NCI-H128 (cell line): ENCODE measurements at regions not wholly inside any gene's neighbourhood (a gene's known extent, or its start where the extent isn't known, plus 50 kb on each side); places are given as distances from the start of the nearest gene placed in this dataset.
"Not testable (repeated sequence)": the region's sequence is repeated elsewhere in the genome, so short reads cannot be mapped to it uniquely, and the experiment has no call there.

Experiments used
- DNase-seq: peaks from one replicate; lab custom pipeline; 2025; ENCODE audit not compliant: unreplicated experiment; lab: John Stamatoyannopoulos, UW

GRCh38 chr21:15199414-15200383 is 134.9 kb upstream of the NRIP1 start:
- no peak for DNase-seq

GRCh38 chr21:15203740-15204139 is 138.9 kb upstream of the NRIP1 start:
- no peak for DNase-seq

DNA sequence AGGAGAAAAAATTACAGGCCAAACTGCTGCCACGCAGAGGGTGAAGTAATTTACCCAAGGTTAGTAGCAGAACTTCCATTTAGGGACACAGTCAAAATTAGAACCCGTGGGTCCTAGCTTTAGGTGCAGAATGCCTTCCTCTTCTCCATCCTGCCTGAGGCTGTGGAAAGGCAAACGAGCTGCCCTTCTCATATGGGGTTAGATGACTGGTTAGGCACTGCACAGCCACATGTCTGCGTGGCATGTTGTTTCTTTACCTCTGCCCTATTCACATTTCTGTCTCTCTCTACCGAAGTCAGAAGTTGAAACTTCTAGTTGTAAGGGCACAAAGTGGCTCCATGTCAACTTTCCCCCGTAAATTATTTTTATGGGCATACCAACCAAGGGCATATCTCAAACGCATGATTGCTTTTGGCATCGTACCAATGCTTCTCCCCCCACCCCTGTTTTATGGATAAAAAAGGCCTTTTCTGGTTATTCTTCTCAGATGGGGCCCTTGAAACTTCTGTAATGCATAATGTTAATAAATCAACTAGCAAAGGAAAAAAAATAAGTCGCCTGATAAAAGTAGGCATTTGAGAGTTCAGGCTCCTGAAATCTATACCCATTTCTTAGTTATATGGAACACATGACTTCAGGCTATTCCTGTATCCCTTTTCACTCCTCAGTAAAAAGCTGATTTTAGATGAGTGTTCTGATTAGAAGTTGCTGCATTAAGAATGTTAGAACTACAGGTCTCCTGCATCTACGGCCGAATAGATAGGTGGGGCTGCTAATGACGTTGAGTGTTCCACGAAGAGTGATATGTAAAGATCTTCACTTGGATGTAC is 139.6 kb upstream of the NRIP1 start:
- no peak for DNase-seq

DNA sequence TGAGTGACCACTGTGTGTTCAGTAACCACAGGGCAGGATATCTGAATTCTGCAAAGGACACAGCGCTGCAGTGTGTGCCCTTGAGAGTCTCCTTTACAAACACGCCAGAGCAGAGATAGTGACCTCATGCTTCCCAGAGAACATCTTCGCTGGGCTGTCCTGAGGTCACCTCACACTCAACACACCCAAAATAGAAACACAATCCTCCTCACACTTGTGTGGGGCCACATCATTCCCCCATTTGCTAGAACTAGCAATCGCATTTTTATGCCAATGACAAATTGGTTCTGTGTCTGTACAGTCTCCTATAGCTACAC is 140.1 kb upstream of the NRIP1 start:
- no peak for DNase-seq

DNA sequence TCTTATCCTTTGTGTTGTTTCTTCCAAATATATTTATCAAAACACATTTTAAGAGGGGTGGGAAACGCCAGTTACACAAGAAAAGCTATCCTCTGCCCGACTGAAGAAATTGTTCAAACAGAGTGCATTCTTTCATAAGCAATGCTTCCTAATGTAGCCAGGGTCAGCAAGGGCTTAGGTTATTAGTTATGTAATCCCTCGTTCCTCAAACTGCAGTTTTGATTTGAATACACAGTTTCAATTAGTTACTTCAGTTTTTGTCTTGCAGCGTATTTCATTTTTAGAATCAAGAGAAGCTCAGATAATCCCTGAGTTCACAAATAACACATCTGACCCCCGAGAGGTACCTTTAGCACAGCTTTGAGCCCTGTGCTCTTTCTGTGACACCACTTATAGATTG is 141.7 kb upstream of the NRIP1 start:
- DNase-seq = no peak

DNA sequence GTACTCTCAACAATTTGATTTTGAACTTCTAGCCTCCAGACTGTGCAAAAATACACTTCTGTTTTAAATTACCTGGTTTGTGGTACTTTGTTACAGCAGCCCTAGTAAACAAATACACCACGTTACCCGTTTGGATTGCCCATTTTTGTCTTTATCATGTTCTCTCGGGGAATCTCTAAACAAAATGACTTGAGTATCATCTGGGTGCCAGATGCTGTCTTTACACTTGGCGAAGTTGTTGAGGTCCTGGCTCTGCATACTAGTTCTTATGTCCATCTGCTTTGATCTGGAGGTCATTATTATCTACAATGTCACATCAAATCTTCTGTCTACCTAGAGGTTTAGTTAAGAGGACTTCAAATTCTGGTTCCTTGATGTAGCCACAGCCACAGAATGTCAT is 142.4 kb upstream of the NRIP1 start:
- no peak for DNase-seq

- no peak for DNase-seq
Observed at GRCh38 chr21:15207635-15208370, 143.0 kb upstream of the NRIP1 start.

DNA sequence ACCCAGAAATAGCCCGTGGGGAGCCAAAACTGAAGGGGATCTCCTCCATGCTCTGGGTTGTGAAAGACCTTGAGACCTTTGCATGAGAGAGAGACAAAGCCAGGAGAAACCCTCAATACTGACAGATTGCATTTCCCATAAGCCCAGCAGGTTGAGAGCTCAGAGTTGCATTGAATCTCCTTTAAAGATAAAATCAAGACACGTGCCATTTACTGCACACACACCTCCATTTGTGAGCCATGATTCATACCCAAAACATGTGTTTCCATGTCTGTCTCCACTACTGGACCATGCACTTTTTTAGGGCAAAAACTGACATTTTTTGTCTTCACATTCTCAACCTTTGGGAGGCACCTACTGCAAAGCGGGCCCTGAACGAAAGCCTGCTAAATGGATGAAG is 144.0 kb upstream of the NRIP1 start:
- DNase-seq = no peak

DNA sequence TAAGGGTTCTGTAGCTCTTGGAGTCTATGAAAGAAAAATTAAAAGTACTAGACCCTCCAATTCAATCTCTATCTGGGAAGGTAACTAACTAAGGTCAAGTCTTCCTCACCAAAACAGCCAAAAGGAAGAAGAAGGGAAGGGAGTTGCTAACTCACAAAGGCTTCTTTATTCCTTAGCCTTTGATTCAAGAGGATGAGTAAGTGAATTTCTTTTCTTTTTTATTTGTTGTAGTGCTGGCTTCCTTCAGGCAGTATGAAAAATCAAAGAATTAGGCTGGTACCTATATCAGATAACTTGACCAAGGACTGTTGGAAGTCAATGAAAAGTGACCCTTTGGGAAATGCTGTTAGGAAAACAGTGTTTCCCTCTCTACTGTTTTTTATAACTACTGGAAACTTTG is 144.4 kb upstream of the NRIP1 start:
- DNase-seq = no peak

GRCh38 chr21:15210235-15210678 is 145.5 kb upstream of the NRIP1 start:
- no peak for DNase-seq

DNA sequence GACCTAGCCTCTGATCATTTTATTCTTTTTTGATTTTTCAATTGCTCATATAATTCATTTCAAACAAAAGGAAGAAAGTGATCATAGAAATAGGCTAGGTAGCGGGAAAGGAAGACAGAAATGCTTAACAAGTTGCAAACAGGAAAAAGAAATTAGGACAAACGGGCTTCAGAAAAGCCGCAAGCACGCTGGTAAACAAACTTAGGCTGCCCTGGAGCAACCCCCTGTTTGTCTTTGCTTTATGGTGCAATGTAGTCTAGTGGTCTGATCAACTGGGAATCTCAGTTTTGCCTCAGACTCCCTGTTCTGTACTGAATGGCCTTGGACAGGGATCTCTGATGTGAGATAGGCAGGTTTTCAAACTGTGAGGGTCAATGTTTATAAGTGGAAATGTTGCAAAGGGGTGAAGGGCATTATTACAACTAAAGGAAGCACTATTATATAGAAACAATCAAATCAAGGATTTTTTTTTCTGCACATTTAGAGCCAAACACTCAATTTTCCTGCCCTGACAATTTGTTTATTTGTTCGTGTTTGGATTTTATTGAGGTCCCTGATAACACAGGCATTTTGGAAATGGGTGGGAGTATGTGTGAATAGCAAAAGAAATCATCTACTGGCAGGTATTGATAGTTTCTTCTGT is 146.8 kb upstream of the NRIP1 start:
- DNase-seq = no peak

DNA sequence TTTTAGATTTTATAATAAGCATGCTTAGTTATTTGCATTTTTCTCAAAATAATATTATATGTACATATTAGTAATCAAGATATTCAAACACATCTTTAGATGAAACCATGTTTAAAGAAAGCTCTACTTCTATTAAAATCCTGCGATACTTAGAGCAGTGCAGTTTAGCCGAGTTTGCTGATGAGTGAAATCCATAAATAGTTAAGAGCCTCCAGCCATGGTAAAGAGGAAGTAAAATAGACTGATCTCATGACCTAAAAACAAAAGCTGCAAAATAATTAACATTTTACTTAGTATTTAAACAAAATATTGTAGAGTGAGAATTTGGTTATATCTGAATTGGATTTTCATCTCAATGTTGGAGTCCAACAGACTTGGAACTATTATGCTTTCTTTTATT is 147.4 kb upstream of the NRIP1 start:
- no peak for DNase-seq

- not testable (repeated sequence) for DNase-seq
Observed at GRCh38 chr21:15218476-15218875, 153.7 kb upstream of the NRIP1 start.

DNA sequence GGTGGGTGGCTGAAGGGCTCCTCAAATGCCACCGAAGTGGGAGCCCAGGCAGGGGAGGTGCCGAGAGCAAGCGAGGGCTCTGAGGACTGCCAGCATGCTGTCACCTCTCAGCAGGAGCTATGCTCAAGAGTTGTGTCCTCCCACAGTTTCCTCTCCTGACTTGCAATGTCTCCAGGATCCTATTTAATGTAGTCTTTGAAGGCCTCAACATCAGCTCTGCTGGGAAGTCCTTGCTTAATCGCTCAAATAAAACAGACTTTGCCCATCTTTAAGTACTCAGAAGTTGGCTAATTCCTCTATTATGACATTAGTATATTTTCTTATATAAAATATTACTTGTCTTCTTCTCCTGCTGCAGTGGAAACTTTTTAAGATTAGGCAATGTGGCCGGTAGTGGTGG is 154.2 kb upstream of the NRIP1 start:
- DNase-seq = no peak

DNA sequence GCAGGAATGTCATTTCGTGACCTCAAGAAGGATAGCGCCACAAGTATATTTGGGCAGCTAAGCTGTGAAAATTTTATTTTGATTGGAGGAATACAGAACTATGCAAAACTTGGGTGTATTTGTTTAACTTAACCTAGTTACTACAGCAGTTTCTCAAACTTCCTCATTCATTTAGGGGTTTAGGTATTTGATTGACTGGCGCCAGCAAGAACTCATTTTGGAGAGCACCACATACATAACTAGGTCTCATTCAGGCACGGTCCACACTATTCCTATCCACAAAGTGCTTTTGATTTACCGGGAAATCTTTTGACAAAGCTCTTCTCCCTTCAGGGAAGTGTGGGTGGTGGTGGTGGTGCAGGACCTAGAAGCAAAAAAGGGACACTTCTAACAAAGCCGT is 155.1 kb upstream of the NRIP1 start:
- DNase-seq = no peak

- no peak for DNase-seq
Observed at GRCh38 chr21:15221799-15222386, 157.1 kb upstream of the NRIP1 start.

- DNase-seq = no peak
Observed at GRCh38 chr21:15222707-15223106, 157.9 kb upstream of the NRIP1 start.

DNA sequence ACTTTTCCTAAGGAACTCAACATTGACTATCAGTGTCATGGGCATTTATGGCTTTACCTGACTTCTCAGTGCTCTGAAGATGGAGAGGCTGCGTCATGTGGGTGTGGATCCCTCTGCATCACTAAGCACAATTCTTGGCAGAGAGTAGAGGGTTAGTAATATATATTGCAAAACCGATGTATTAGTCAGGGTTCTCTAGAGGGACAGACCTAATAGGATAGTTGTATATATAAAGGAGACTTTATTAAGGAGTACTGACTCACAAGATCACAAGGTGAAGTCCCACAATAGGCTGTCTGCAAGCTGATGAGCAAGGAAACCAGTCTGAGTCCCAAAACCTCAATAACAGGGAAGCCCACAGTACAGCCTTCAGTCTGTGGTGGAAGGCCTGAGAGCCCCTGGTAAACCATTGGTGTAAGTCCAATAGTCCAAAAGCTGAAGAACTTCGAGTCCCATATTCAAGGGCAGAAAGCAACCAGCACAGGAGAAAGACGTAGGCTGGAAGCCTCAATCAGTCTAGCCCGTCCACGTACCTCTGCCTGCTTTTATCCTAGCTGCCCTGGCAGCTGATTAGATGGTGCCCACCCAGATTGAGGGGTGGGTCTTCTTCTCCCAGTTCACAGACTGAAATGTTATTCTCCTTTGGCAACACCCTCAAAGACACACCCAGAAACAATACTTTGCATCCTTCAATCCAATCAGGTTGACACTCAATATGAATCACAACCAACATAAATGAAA is 159.7 kb upstream of the NRIP1 start:
- DNase-seq = no peak

- DNase-seq = no peak
Observed at GRCh38 chr21:15227919-15228318, 163.1 kb upstream of the NRIP1 start.

DNA sequence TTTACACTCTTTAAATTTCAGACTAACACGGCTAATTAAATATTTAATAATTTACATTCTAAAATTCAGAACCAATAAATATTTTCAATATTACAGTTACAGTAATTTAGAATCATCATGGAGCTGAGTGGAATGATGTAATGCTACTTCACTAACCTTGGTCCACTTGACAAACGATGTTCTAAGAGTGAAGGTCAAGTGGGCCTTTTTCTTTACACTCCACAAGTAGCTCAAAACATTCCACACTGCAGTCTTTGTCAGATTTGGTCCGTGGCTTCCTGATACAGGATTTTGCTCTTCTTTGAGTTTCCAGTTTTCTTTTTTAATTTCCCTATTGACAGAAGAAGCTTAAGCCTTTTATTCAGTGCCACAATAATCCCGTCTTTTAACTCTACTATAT is 164.6 kb upstream of the NRIP1 start:
- DNase-seq = no peak
